IMR-90 (cell line): ENCODE measurements at regions not wholly inside any gene's neighbourhood (a gene's known extent, or its start where the extent isn't known, plus 50 kb on each side); places are given as distances from the start of the nearest gene placed in this dataset.

Experiments used
- ATAC-seq: fragments of 200-7000 bp; cut with Tn5 transposase; 2 replicates; pipeline ENCODE4 v1.9.1; 2020; ENCODE audit warnings: low read depth, mild to moderate bottlenecking, moderate library complexity
- BruUV-seq: library from RNA; stranded (reverse); fragments of 400-500 nt; replicated peaks from 2 replicates; lab custom pipeline; 2021; lab: Mats Ljungman, UMichigan
- CTCF ChIA-PET: fragments of 300-600 bp; formaldehyde crosslinking; extraction: SDS; loops from one replicate; lab custom pipeline; 2021; ENCODE audit warnings: antibody characterized with exemption; lab: Yijun Ruan, JAX
- POLR2A ChIA-PET: fragments of 300-600 bp; sonication (Branson Sonifier 250); formaldehyde crosslinking; loops from one replicate; lab custom pipeline; 2022; ENCODE audit warnings: antibody characterized with exemption; ENCODE audit not compliant: unreplicated experiment; lab: Charles Lee
- DNase-seq: peaks from one replicate; pipeline ENCODE4 v3.0.0; 2013
- H2AFZ ChIP-seq: replicated peaks from 2 replicates; pipeline ENCODE3; 2013; ENCODE audit warnings: low read length, mild to moderate bottlenecking; ENCODE audit not compliant: poor library complexity
- H2AK5ac ChIP-seq: 2 replicates; pipeline ENCODE4 v1.6.1; 2013; ENCODE audit warnings: low read depth, low read length, inconsistent platforms
- H2AK9ac ChIP-seq: replicated peaks from 2 replicates; pipeline ENCODE3; 2013; ENCODE audit warnings: mild to moderate bottlenecking, low read depth, low read length, moderate library complexity; ENCODE audit not compliant: poor library complexity
- H2BK120ac ChIP-seq: 2 replicates; pipeline ENCODE4 v1.6.1; 2013; ENCODE audit warnings: low read depth, low read length, inconsistent platforms
- H2BK15ac ChIP-seq: 3 replicates; pipeline ENCODE4 v1.6.1; 2013; ENCODE audit warnings: low read depth, low read length, inconsistent platforms
- H2BK20ac ChIP-seq: 2 replicates; pipeline ENCODE4 v1.6.1; 2013; ENCODE audit warnings: low read depth, mild to moderate bottlenecking, inconsistent platforms, low read length, moderate library complexity
- H2BK5ac ChIP-seq: 2 replicates; pipeline ENCODE4 v1.6.1; 2013; ENCODE audit warnings: mild to moderate bottlenecking, low read depth, low read length, inconsistent platforms; ENCODE audit not compliant: poor library complexity, severe bottlenecking
- H3K14ac ChIP-seq: replicated peaks from 2 replicates; pipeline ENCODE4 v1.6.1; 2013; ENCODE audit warnings: low read depth, low read length, inconsistent platforms
- H3K18ac ChIP-seq: 2 replicates; pipeline ENCODE4 v1.6.1; 2013; ENCODE audit warnings: low read depth, low read length, control low read depth
- H3K23ac ChIP-seq: 2 replicates; pipeline ENCODE4 v1.6.1; 2013; ENCODE audit warnings: low read depth, low read length, inconsistent platforms
- H3K27ac ChIP-seq: 2 replicates; pipeline ENCODE4 v1.5.1; 2013; ENCODE audit warnings: mild to moderate bottlenecking, control low read depth, low read length; ENCODE audit not compliant: insufficient read depth
- H3K27me3 ChIP-seq: 2 replicates; pipeline ENCODE4 v1.6.1; 2013; ENCODE audit warnings: low read length; ENCODE audit not compliant: control insufficient read depth, insufficient read depth
- H3K36me3 ChIP-seq: 2 replicates; pipeline ENCODE4 v1.6.1; 2013; ENCODE audit warnings: low read length, mixed read lengths; ENCODE audit not compliant: control insufficient read depth, insufficient read depth
- H3K4ac ChIP-seq: 2 replicates; pipeline ENCODE4 v1.6.1; 2013; ENCODE audit warnings: low read depth, low read length, inconsistent platforms
- H3K4me1 ChIP-seq: 2 replicates; pipeline ENCODE4 v1.6.1; 2013; ENCODE audit warnings: low read length, mixed read lengths; ENCODE audit not compliant: control insufficient read depth, insufficient read depth
- H3K4me2 ChIP-seq: 2 replicates; pipeline ENCODE4 v1.6.1; 2013; ENCODE audit warnings: low read depth, mild to moderate bottlenecking, control low read depth, low read length, moderate library complexity
- H3K4me3 ChIP-seq: 2 replicates; pipeline ENCODE4 v1.5.1; 2013; ENCODE audit warnings: low read depth, mild to moderate bottlenecking, control low read depth, low read length, moderate library complexity; ENCODE audit not compliant: insufficient read depth
- H3K56ac ChIP-seq: 2 replicates; pipeline ENCODE4 v1.6.1; 2013; ENCODE audit warnings: low read length, inconsistent platforms; ENCODE audit not compliant: insufficient read depth; ENCODE audit errors: extremely low read depth
- H3K79me1 ChIP-seq, 2 experiments: 2 replicates each; pipeline ENCODE4 v1.6.1; 2013; ENCODE audit warnings: low read length in 2 of 2, inconsistent platforms in 1 of 2, low read depth in 1 of 2
- H3K9ac ChIP-seq: 2 replicates; pipeline ENCODE4 v1.6.1; 2013; ENCODE audit warnings: low read depth, low read length, control low read depth
- H3K9me1 ChIP-seq: 2 replicates; pipeline ENCODE4 v1.6.1; 2013; ENCODE audit warnings: low read length, inconsistent platforms; ENCODE audit not compliant: insufficient read depth
- H3K9me3 ChIP-seq: 2 replicates; pipeline ENCODE4 v1.6.1; 2013; ENCODE audit warnings: low read length; ENCODE audit not compliant: control insufficient read depth, insufficient read depth
- H4K20me1 ChIP-seq: 2 replicates; pipeline ENCODE4 v1.6.1; 2013; ENCODE audit warnings: low read length, inconsistent platforms; ENCODE audit not compliant: insufficient read depth
- H4K5ac ChIP-seq: 2 replicates; pipeline ENCODE4 v1.6.1; 2013; ENCODE audit warnings: mild to moderate bottlenecking, low read depth, low read length, control low read depth
- H4K8ac ChIP-seq, 2 experiments: 2 replicates each; pipeline ENCODE4 v1.6.1; 2013; ENCODE audit warnings: low read depth in 2 of 2, low read length in 2 of 2, control low read depth in 1 of 2, inconsistent platforms in 1 of 2
- H4K91ac ChIP-seq: 2 replicates; pipeline ENCODE4 v1.6.1; 2013; ENCODE audit warnings: low read depth, low read length, inconsistent platforms; ENCODE audit not compliant: insufficient read depth
- BHLHE40 ChIP-seq: fragments of 150-350 bp; IDR thresholded peaks from 2 replicates; pipeline ENCODE4 v1.6.1; 2016; ENCODE audit warnings: mild to moderate bottlenecking, low read depth, low read length
- CEBPB ChIP-seq: IDR thresholded peaks from 2 replicates; pipeline ENCODE4 v1.6.1; 2012; ENCODE audit warnings: low read depth, low read length, improper control_type of control experiment
- CHD1 ChIP-seq: IDR thresholded peaks from 2 replicates; pipeline ENCODE4 v1.6.1; 2012; ENCODE audit warnings: low read depth, low read length, improper control_type of control experiment
- FOS ChIP-seq: fragments of 150-350 bp; IDR thresholded peaks from 2 replicates; pipeline ENCODE4 v1.6.1; 2016; ENCODE audit warnings: low read depth, low read length
- MAFK ChIP-seq: IDR thresholded peaks from 2 replicates; pipeline ENCODE4 v1.6.1; 2012; ENCODE audit warnings: low read depth, low read length, improper control_type of control experiment
- MXI1 ChIP-seq: IDR thresholded peaks from 2 replicates; pipeline ENCODE4 v1.6.1; 2012; ENCODE audit warnings: low read depth, mild to moderate bottlenecking, low read length, moderate library complexity, borderline replicate concordance
- NFE2L2 ChIP-seq: fragments of 150-350 bp; IDR thresholded peaks from 2 replicates; pipeline ENCODE4 v1.6.1; 2016; ENCODE audit warnings: low read depth, mild to moderate bottlenecking, low read length
- POLR2A ChIP-seq: IDR thresholded peaks from 2 replicates; pipeline ENCODE4 v1.6.1; 2012; ENCODE audit warnings: mild to moderate bottlenecking, low read depth, low read length
- RAD21 ChIP-seq: IDR thresholded peaks from 2 replicates; pipeline ENCODE4 v1.6.1; 2012; ENCODE audit warnings: low read length, improper control_type of control experiment
- RCOR1 ChIP-seq: IDR thresholded peaks from 2 replicates; pipeline ENCODE4 v1.6.1; 2012; ENCODE audit warnings: mild to moderate bottlenecking, low read length, improper control_type of control experiment; ENCODE audit not compliant: insufficient replicate concordance
- RFX5 ChIP-seq: IDR thresholded peaks from 2 replicates; pipeline ENCODE4 v1.8.0; 2012; ENCODE audit warnings: low read depth, mild to moderate bottlenecking, low read length, moderate library complexity
- WGBS, 2 experiments: methylation state at CpG; one replicate each; pipeline versions ENCODE4 v1.1.5 to v1.1.7; 2013; ENCODE audit warnings: missing lambda C conversion rate in 2 of 2; ENCODE audit not compliant: insufficient read length in 1 of 2; ENCODE audit errors: extremely low coverage in 2 of 2; 5-methylcytosine and 5-hydroxymethylcytosine counted together
- dilution Hi-C: fragments of 300-500 bp; cut with HindIII; formaldehyde crosslinking; loops from one replicate; pipeline ENCODE4 v1.14.3; 2018; ENCODE audit warnings: low sequenced_read_pairs; ENCODE audit not compliant: unreplicated experiment
- in situ Hi-C: fragments of 300-500 bp; cut with MboI; formaldehyde crosslinking; loops from 3 replicates; pipeline ENCODE4 v1.14.3; 2019; ENCODE audit warnings: low sequenced_read_pairs, inconsistent platforms, mixed read lengths
- intact Hi-C: fragments of 100-400 bp; cut with micrococcal nuclease; formaldehyde crosslinking; loops from 2 replicates; pipeline ENCODE4 v1.10.0; 2022

- H3K36me3 ChIP-seq: no peaks in the 10 kb centered on the region
- H3K14ac ChIP-seq: no peak overlapping the region
- no peak overlapping the region for H3K9ac ChIP-seq
- no peaks in the 10 kb centered on the region for H3K9me3 ChIP-seq
- ChIA-PET CTCF (no interaction called here), POLR2A (no interaction called here)
- no peak overlapping the region for H2AK9ac ChIP-seq
- dilution Hi-C loops: no loop called here
- DNase-seq (no peak), ATAC-seq (no peak)
- no peak overlapping the region for H3K27ac ChIP-seq
- in situ Hi-C loops: no loop called here
- no peak for TF ChIP-seq NFE2L2
- TF ChIP-seq BHLHE40: no peak
- TF ChIP-seq RCOR1: no peak
- TF ChIP-seq RFX5: no peak
- no peak for TF ChIP-seq POLR2A
- no peak for TF ChIP-seq CEBPB
- no peak for TF ChIP-seq CHD1
- TF ChIP-seq FOS: no peak
- no peak for TF ChIP-seq MXI1
- TF ChIP-seq RAD21: no peak
- no peak for TF ChIP-seq MAFK
- no peak overlapping the region for H2AK5ac ChIP-seq
- no peak overlapping the region for H2AFZ ChIP-seq
- no TSS peak for BruUV-seq
- intact Hi-C loops: no loop called here
- H4K91ac ChIP-seq: no peak overlapping the region
- no peak overlapping the region for H3K56ac ChIP-seq
- no peaks in the 10 kb centered on the region for H3K79me1 ChIP-seq
- no peak overlapping the region for H2BK120ac ChIP-seq
- no peak overlapping the region for H3K23ac ChIP-seq
- H3K27me3 ChIP-seq: no peaks in the 10 kb centered on the region
- no peak overlapping the region for H2BK5ac ChIP-seq
- no peaks in the 10 kb centered on the region for H4K20me1 ChIP-seq
- H4K5ac ChIP-seq: no peak overlapping the region
- H3K4me2 ChIP-seq: no peak overlapping the region
- H3K4me1 ChIP-seq: no peaks in the 10 kb centered on the region; the same call in 1 of the 2 replicates
- H2BK15ac ChIP-seq: no peak overlapping the region
- no peak overlapping the region for H3K18ac ChIP-seq
- no peaks in the 10 kb centered on the region for H3K9me1 ChIP-seq
- no peak overlapping the region for H3K4me3 ChIP-seq
- no peak overlapping the region for H4K8ac ChIP-seq
- no peak overlapping the region for H3K4ac ChIP-seq
- no peak overlapping the region for H2BK20ac ChIP-seq
- WGBS, 2 experiments: no CpG with 5 or more reads among the region's 3 CpGs
Observed at GRCh38 chr2:144161061-144161460, 358.9 kb downstream of the ZEB2 start.
